Body of pancreas (tissue), 4 donors: ENCODE measurements at regions not wholly inside any gene's neighbourhood (a gene's known extent, or its start where the extent isn't known, plus 50 kb on each side); places are given as distances from the start of the nearest gene placed in this dataset.

ENCODE experiments used
- POLR2A ChIP-seq, 3 donors: fragments of 450-650 bp; IDR thresholded peaks; one replicate each; pipeline ENCODE4 v1.6.1; 2016; ENCODE audit warnings: antibody characterized with exemption in 3 of 3, mild to moderate bottlenecking in 2 of 3
- TF ChIP-seq, protein P1 (sequence below), 7 experiments: fragments of 450-650 bp in 4 of 7; fragments of 200-600 bp in 3 of 7; sonication (generic) in 3 of 7; IDR thresholded peaks; one replicate each; pipeline ENCODE4 v1.5.1; 2016 to 2019; ENCODE audit warnings: antibody characterized with exemption in 7 of 7

DNA sequence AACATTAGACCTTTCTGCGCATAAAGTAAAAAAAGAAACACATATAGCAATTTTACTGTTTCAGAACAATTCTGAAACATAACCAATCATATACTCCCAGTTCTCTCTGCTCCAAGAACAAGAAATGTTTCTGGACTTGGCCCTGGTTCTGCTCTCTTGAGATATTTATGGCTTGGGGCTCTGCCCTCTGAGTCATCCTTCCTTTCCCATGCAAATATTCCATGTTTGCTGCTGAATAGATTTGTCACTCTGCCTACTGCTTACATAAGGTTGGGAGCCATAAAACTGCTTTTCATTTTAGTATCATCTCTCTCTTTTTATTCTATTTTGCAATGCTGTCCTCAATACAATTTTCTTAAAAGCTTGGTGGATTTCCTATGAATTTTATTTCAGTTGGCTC, 499.6 kb upstream of the ACVR2A start:
- TF ChIP-seq, protein P1, sequence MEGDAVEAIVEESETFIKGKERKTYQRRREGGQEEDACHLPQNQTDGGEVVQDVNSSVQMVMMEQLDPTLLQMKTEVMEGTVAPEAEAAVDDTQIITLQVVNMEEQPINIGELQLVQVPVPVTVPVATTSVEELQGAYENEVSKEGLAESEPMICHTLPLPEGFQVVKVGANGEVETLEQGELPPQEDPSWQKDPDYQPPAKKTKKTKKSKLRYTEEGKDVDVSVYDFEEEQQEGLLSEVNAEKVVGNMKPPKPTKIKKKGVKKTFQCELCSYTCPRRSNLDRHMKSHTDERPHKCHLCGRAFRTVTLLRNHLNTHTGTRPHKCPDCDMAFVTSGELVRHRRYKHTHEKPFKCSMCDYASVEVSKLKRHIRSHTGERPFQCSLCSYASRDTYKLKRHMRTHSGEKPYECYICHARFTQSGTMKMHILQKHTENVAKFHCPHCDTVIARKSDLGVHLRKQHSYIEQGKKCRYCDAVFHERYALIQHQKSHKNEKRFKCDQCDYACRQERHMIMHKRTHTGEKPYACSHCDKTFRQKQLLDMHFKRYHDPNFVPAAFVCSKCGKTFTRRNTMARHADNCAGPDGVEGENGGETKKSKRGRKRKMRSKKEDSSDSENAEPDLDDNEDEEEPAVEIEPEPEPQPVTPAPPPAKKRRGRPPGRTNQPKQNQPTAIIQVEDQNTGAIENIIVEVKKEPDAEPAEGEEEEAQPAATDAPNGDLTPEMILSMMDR (IDR thresholded peaks at IDR 0.05), result no peak
- TF ChIP-seq POLR2A (IDR thresholded peaks at IDR 0.05), result no peak
